ENCODE measurements at regions not wholly inside any gene's neighbourhood (a gene's known extent, or its start where the extent isn't known, plus 50 kb on each side); places are given as distances from the start of the nearest gene placed in this dataset.
A peak's percentile ranks its signal among the peaks of the same experiment; 100 is the strongest.

DNA sequence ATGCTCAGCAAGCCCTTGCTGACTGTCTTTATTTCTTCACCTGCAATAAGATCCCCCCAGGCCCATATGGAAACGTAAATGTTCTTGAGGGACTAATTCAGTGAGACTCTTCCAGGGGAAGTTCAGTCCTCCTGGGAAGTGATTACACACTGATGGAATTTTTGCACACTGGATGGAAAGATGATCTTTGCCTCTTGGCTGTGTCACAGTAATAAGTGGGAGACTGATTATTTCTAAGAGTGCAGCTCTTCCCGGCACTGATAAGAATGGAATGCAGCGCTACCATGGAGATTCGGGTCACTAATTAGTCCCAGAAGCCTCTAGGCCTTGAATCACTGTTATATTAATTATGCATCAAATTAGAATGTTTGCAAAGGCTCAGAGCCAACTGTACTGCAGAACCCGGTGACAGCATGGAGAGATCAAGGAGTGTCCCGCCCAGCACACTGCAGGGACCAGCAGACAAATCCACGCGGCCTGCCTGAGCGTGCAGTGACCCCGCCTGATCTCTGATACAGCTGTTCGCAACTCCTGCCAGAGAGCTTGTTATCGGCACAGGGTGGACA is 178.3 kb downstream of the SNX19 start:
- H3K23ac ChIP-seq (ENCODE audit: low read length in 2 of 2): no peak overlapping the region
- no peak overlapping the region for H2AFZ ChIP-seq (ENCODE audit: low read depth, low read length)
- no peak overlapping the region for H3K4me2 ChIP-seq (ENCODE audit: low read length, poor library complexity, severe bottlenecking)
- no peak overlapping the region for H2BK5ac ChIP-seq (ENCODE audit: low read depth, low read length, poor library complexity, severe bottlenecking)
- H2AK5ac ChIP-seq (ENCODE audit: low read length, severe bottlenecking): no peak overlapping the region
- no peak overlapping the region for H4K8ac ChIP-seq (ENCODE audit: low read length)
- H3K9ac ChIP-seq (ENCODE audit: low read length): peak overlapping the region; percentile 72
- no peak overlapping the region for H3K27ac ChIP-seq (ENCODE audit: low read length, poor library complexity, severe bottlenecking)
- no peak overlapping the region for H3K14ac ChIP-seq (ENCODE audit: low read length in 2 of 2)
- DNase-seq: peak; percentile 65
- no peak overlapping the region for H2BK15ac ChIP-seq (ENCODE audit: low read depth, poor library complexity, severe bottlenecking)
- peaks cover 0 to 8% of the 10 kb centered on the region in 2 experiments for H3K36me3 ChIP-seq (ENCODE audit: control insufficient read depth in 1 of 2, insufficient read depth in 2 of 2, low read depth in 1 of 2, low read length in 2 of 2)
- peak overlapping the region in 1 of 2 experiments; percentile 17 for H3K4me3 ChIP-seq (ENCODE audit: insufficient read depth in 1 of 2, low read depth in 1 of 2, low read length in 2 of 2)
- WGBS: 63% methylated on average over 11 of the region's 12 CpGs
- no peaks in the 10 kb centered on the region for H3K79me1 ChIP-seq (replicated peaks; ENCODE audit: low read length, poor library complexity, severe bottlenecking)
- H2BK12ac ChIP-seq (ENCODE audit: low read length in 2 of 2): no peak overlapping the region
- H4K91ac ChIP-seq (ENCODE audit: low read length): no peak overlapping the region
- H2BK120ac ChIP-seq (ENCODE audit: low read depth, low read length): no peak overlapping the region
- H3K4ac ChIP-seq (ENCODE audit: low read depth in 1 of 2, low read length in 2 of 2): no peak overlapping the region
- H3K4me1 ChIP-seq (ENCODE audit: control insufficient read depth, insufficient read depth, low read depth, low read length): peaks cover 6% of the 10 kb centered on the region
- H3K27me3 ChIP-seq (ENCODE audit: control insufficient read depth in 1 of 2, insufficient read depth in 1 of 2, low read length in 2 of 2): no peaks in the 10 kb centered on the region
- no peak overlapping the region for H3K18ac ChIP-seq (ENCODE audit: low read depth in 1 of 2, low read length in 2 of 2)
- peaks cover 58% of the 10 kb centered on the region for H3K9me3 ChIP-seq (ENCODE audit: control insufficient read depth, low read length)

DNA sequence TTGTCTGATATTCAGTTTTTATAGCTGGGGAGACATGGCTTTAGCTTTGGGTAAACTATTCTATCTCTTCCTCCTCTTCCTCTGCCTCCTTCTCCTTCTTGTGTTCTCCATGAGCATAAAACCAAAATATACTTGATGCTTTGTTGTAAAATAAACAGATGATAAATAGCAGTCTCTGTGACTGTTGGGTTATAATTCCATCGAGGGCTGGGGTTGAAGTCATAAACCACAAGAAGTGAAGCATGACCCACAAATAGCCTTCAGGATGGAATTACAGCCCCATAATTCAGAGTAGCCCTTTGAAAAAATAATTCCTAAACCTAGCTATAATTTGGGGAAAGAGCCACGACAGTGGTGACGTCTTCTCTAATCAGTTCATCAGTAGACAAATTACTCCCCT is 177.7 kb downstream of the SNX19 start:
- Histone ChIP-seq H3K9me3 (ENCODE audit: control insufficient read depth, low read length) (peaks cover 58% of the 10 kb centered on the region), H3K27me3 (ENCODE audit: control insufficient read depth in 1 of 2, insufficient read depth in 1 of 2, low read length in 2 of 2) (no peaks in the 10 kb centered on the region), H2BK5ac (ENCODE audit: low read depth, low read length, poor library complexity, severe bottlenecking) (no peak overlapping the region), H2AFZ (ENCODE audit: low read depth, low read length) (no peak overlapping the region), H3K27ac (ENCODE audit: low read length, poor library complexity, severe bottlenecking) (no peak overlapping the region), H3K4me3 (ENCODE audit: insufficient read depth in 1 of 2, low read depth in 1 of 2, low read length in 2 of 2) (peak overlapping the region in 1 of 2 experiments; percentile 17), H2BK12ac (ENCODE audit: low read length in 2 of 2) (no peak overlapping the region), H3K4me2 (ENCODE audit: low read length, poor library complexity, severe bottlenecking) (no peak overlapping the region), H3K4ac (ENCODE audit: low read depth in 1 of 2, low read length in 2 of 2) (no peak overlapping the region), H3K23ac (ENCODE audit: low read length in 2 of 2) (no peak overlapping the region), H3K14ac (ENCODE audit: low read length in 2 of 2) (no peak overlapping the region), H3K36me3 (ENCODE audit: control insufficient read depth in 1 of 2, insufficient read depth in 2 of 2, low read depth in 1 of 2, low read length in 2 of 2) (peaks cover 0 to 14% of the 10 kb centered on the region in 2 experiments), H3K18ac (ENCODE audit: low read depth in 1 of 2, low read length in 2 of 2) (no peak overlapping the region), H2BK120ac (ENCODE audit: low read depth, low read length) (no peak overlapping the region), H2BK15ac (ENCODE audit: low read depth, poor library complexity, severe bottlenecking) (no peak overlapping the region), H3K9ac (ENCODE audit: low read length) (peak overlapping the region; percentile 72), H4K8ac (ENCODE audit: low read length) (no peak overlapping the region), H3K4me1 (ENCODE audit: control insufficient read depth, insufficient read depth, low read depth, low read length) (peaks cover 6% of the 10 kb centered on the region), H2AK5ac (ENCODE audit: low read length, severe bottlenecking) (no peak overlapping the region), H3K79me1 (replicated peaks; ENCODE audit: low read length, poor library complexity, severe bottlenecking) (no peaks in the 10 kb centered on the region), H4K91ac (ENCODE audit: low read length) (no peak overlapping the region)
- DNase-seq: peak; percentile 46
- 27% methylated on average over 3 of the region's 3 CpGs for WGBS

DNA sequence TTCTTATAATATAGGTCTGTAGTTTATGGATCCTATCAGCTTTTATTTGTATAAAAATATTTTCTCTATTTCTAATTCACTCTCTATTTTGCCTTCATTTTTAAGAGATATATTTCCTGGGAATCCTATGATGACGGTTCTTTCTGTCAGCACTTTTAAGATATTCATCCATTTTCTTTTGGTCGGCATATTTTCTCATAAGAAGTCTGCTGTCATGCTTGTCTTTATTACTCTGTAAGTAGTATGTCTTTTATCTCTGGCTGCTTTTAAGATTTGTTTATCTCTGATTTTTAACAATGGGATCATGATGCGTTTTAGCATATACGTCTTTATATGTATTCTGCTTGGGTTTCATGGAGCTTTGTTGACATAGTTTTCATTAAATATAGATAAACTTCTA is 175.5 kb downstream of the SNX19 start:
- H3K14ac ChIP-seq (ENCODE audit: low read length in 2 of 2): no peak overlapping the region
- H2BK15ac ChIP-seq (ENCODE audit: low read depth, poor library complexity, severe bottlenecking): no peak overlapping the region
- H3K9ac ChIP-seq (ENCODE audit: low read length): no peak overlapping the region
- WGBS: 100% methylated on average over 1 of the region's 4 CpGs
- no peak overlapping the region for H2BK120ac ChIP-seq (ENCODE audit: low read depth, low read length)
- H3K23ac ChIP-seq (ENCODE audit: low read length in 2 of 2): no peak overlapping the region
- no peak overlapping the region for H4K91ac ChIP-seq (ENCODE audit: low read length)
- H3K4me1 ChIP-seq (ENCODE audit: control insufficient read depth, insufficient read depth, low read depth, low read length): peaks cover 6% of the 10 kb centered on the region
- no peak overlapping the region for H3K18ac ChIP-seq (ENCODE audit: low read depth in 1 of 2, low read length in 2 of 2)
- H3K9me3 ChIP-seq (ENCODE audit: control insufficient read depth, low read length): peaks cover 67% of the 10 kb centered on the region
- H2AFZ ChIP-seq (ENCODE audit: low read depth, low read length): no peak overlapping the region
- no peaks in the 10 kb centered on the region for H3K79me1 ChIP-seq (replicated peaks; ENCODE audit: low read length, poor library complexity, severe bottlenecking)
- H3K27ac ChIP-seq (ENCODE audit: low read length, poor library complexity, severe bottlenecking): no peak overlapping the region
- no peak overlapping the region for H4K8ac ChIP-seq (ENCODE audit: low read length)
- DNase-seq: no peak
- no peak overlapping the region for H2BK5ac ChIP-seq (ENCODE audit: low read depth, low read length, poor library complexity, severe bottlenecking)
- no peak overlapping the region for H3K4ac ChIP-seq (ENCODE audit: low read depth in 1 of 2, low read length in 2 of 2)
- H2BK12ac ChIP-seq (ENCODE audit: low read length in 2 of 2): no peak overlapping the region
- no peak overlapping the region for H2AK5ac ChIP-seq (ENCODE audit: low read length, severe bottlenecking)
- H3K4me2 ChIP-seq (ENCODE audit: low read length, poor library complexity, severe bottlenecking): no peak overlapping the region
- no peaks in the 10 kb centered on the region for H3K27me3 ChIP-seq (ENCODE audit: control insufficient read depth in 1 of 2, insufficient read depth in 1 of 2, low read length in 2 of 2)
- H3K4me3 ChIP-seq (ENCODE audit: insufficient read depth in 1 of 2, low read depth in 1 of 2, low read length in 2 of 2): no peak overlapping the region
- peaks cover 0 to 11% of the 10 kb centered on the region in 2 experiments for H3K36me3 ChIP-seq (ENCODE audit: control insufficient read depth in 1 of 2, insufficient read depth in 2 of 2, low read depth in 1 of 2, low read length in 2 of 2)

DNA sequence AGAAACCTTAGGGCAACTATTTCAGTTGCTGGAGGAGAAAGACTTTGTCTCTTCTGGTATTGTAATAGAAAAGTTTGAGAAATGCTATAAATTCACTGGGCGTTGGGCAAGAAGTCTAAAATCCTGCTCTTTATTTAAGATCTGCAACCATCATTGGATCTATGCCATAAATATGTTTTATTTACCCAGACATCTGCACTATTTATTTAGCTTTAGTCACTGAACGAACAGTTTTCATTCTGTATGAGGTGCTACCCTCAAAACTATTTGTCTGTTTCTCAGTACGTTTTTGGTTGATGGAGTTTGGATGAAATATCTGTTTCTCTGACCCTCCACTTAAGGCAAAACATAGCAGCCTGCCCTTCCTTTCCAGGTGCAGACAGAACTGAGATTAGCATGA is 171.5 kb downstream of the SNX19 start:
- Histone ChIP-seq H3K27me3 (ENCODE audit: control insufficient read depth in 1 of 2, insufficient read depth in 1 of 2, low read length in 2 of 2) (peaks cover 0 to 5% of the 10 kb centered on the region in 2 experiments), H2BK15ac (ENCODE audit: low read depth, poor library complexity, severe bottlenecking) (no peak overlapping the region), H3K18ac (ENCODE audit: low read depth in 1 of 2, low read length in 2 of 2) (no peak overlapping the region), H3K27ac (ENCODE audit: low read length, poor library complexity, severe bottlenecking) (no peak overlapping the region), H3K4ac (ENCODE audit: low read depth in 1 of 2, low read length in 2 of 2) (no peak overlapping the region), H3K9me3 (ENCODE audit: control insufficient read depth, low read length) (peaks cover 76% of the 10 kb centered on the region), H3K4me3 (ENCODE audit: insufficient read depth in 1 of 2, low read depth in 1 of 2, low read length in 2 of 2) (no peak overlapping the region), H3K4me2 (ENCODE audit: low read length, poor library complexity, severe bottlenecking) (no peak overlapping the region), H3K14ac (ENCODE audit: low read length in 2 of 2) (no peak overlapping the region), H2AFZ (ENCODE audit: low read depth, low read length) (no peak overlapping the region), H2BK12ac (ENCODE audit: low read length in 2 of 2) (no peak overlapping the region), H2AK5ac (ENCODE audit: low read length, severe bottlenecking) (no peak overlapping the region), H2BK5ac (ENCODE audit: low read depth, low read length, poor library complexity, severe bottlenecking) (no peak overlapping the region), H4K91ac (ENCODE audit: low read length) (no peak overlapping the region), H3K79me1 (replicated peaks; ENCODE audit: low read length, poor library complexity, severe bottlenecking) (no peaks in the 10 kb centered on the region), H4K8ac (ENCODE audit: low read length) (no peak overlapping the region), H3K4me1 (ENCODE audit: control insufficient read depth, insufficient read depth, low read depth, low read length) (no peaks in the 10 kb centered on the region), H2BK120ac (ENCODE audit: low read depth, low read length) (no peak overlapping the region), H3K9ac (ENCODE audit: low read length) (no peak overlapping the region), H3K23ac (ENCODE audit: low read length in 2 of 2) (no peak overlapping the region), H3K36me3 (ENCODE audit: control insufficient read depth in 1 of 2, insufficient read depth in 2 of 2, low read depth in 1 of 2, low read length in 2 of 2) (peaks cover 0 to 11% of the 10 kb centered on the region in 2 experiments)
- no peak for DNase-seq
- 100% methylated on average over 2 of the region's 3 CpGs for WGBS
